CD4-positive, alpha-beta memory T cell (primary cell): ENCODE measurements at regions not wholly inside any gene's neighbourhood (a gene's known extent, or its start where the extent isn't known, plus 50 kb on each side); places are given as distances from the start of the nearest gene placed in this dataset.

Source experiments
- CTCF ChIA-PET: fragments of 350-600 bp; sonication (Branson Sonifier 250); formaldehyde crosslinking; loops from one replicate; lab custom pipeline; 2021; ENCODE audit warnings: inconsistent platforms; ENCODE audit not compliant: partially characterized antibody; lab: Charles Lee
- POLR2A ChIA-PET: fragments of 350-600 bp; sonication (Branson Sonifier 250); formaldehyde crosslinking; loops from one replicate; lab custom pipeline; 2021; ENCODE audit not compliant: partially characterized antibody; lab: Charles Lee
- DNase-seq, 5 donors: peaks; one replicate each; pipeline versions ENCODE4 v3.0.0 to v3.0.0-alpha.2; 2020 to 2022; ENCODE audit warnings: mixed read lengths in 1 of 5
- H3K27ac ChIP-seq: one replicate; pipeline ENCODE4 v1.7.0; 2013; ENCODE audit warnings: low read depth, low read length
- H3K27me3 ChIP-seq: 2 replicates; pipeline ENCODE4 v1.7.0; 2013; ENCODE audit warnings: mild to moderate bottlenecking, low read length, moderate library complexity; ENCODE audit not compliant: insufficient read depth
- H3K36me3 ChIP-seq: 2 replicates; pipeline ENCODE4 v1.7.0; 2013; ENCODE audit warnings: mild to moderate bottlenecking, low read length, moderate library complexity; ENCODE audit not compliant: insufficient read depth
- H3K4me1 ChIP-seq: 2 replicates; pipeline ENCODE4 v1.7.0; 2013; ENCODE audit warnings: mild to moderate bottlenecking, low read length, moderate library complexity; ENCODE audit not compliant: insufficient read depth
- H3K4me3 ChIP-seq, 2 donors: one replicate each; pipeline ENCODE4 v1.7.0; 2013; ENCODE audit warnings: low read length in 2 of 2, mild to moderate bottlenecking in 1 of 2
- H3K9me3 ChIP-seq, 2 donors: one replicate each; pipeline ENCODE4 v1.7.0; 2013; ENCODE audit warnings: low read length in 2 of 2, control low read depth in 1 of 2; ENCODE audit not compliant: control insufficient read depth in 1 of 2
- H3K27ac Mint-ChIP-seq, 7 donors: one replicate each; pipeline ENCODE4 v1.8.0; 2020 to 2021; ENCODE audit warnings: mixed read lengths in 7 of 7, mild to moderate bottlenecking in 6 of 7, inconsistent platforms in 3 of 7, moderate library complexity in 3 of 7
- H3K27me3 Mint-ChIP-seq, 2 donors: one replicate each; pipeline ENCODE4 v1.8.0; 2020 to 2021; ENCODE audit warnings: mixed read lengths in 2 of 2
- H3K36me3 Mint-ChIP-seq, 2 donors: one replicate each; pipeline ENCODE4 v1.8.0; 2020 to 2021; ENCODE audit warnings: mixed read lengths in 2 of 2, inconsistent platforms in 1 of 2, mild to moderate bottlenecking in 1 of 2
- H3K4me1 Mint-ChIP-seq, 4 donors: one replicate each; pipeline ENCODE4 v1.8.0; 2020 to 2021; ENCODE audit warnings: mixed read lengths in 4 of 4, mild to moderate bottlenecking in 1 of 4
- H3K4me3 Mint-ChIP-seq, 8 donors: one replicate each; pipeline ENCODE4 v1.8.0; 2020 to 2021; ENCODE audit warnings: mixed read lengths in 8 of 8, mild to moderate bottlenecking in 7 of 8, moderate library complexity in 6 of 8, inconsistent platforms in 3 of 8
- H3K9me3 Mint-ChIP-seq, 8 donors: one replicate each; pipeline ENCODE4 v1.8.0; 2020 to 2021; ENCODE audit warnings: mixed read lengths in 8 of 8, mild to moderate bottlenecking in 5 of 8, inconsistent platforms in 3 of 8, moderate library complexity in 1 of 8
- intact Hi-C: fragments of 100-400 bp; cut with micrococcal nuclease; formaldehyde crosslinking; loops from one replicate; pipeline ENCODE4 v1.15.1; 2023

DNA sequence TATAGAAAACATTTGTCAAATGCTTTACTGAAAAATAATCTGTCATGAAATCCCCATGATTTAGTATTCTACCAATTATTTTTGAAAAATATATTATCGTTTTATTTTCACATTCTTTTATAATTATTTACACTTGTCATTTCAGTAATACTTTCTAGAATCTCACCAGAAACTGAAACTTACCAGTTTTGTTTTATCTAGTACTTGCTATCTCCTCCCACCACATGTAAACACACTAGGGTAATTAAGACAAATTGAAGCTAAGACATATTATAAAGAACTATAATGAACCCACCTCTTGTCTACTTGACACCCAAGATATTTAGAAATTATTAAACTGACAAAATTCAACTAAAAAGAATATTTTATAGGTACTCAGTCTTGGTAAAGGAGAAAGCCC lies 51.5 kb upstream of the GRM3 start:
- Mint-ChIP-seq H3K36me3 (no peaks in the 10 kb centered on the region), H3K27ac (no peak overlapping the region), H3K9me3 (peaks cover 0 to 5% (median 2%) of the 10 kb centered on the region in 8 donors), H3K4me3 (no peak overlapping the region), H3K27me3 (no peaks in the 10 kb centered on the region), H3K4me1 (no peaks in the 10 kb centered on the region)
- ChIA-PET POLR2A (no interaction called here), CTCF (no interaction called here)
- intact Hi-C loops: no loop called here
- Histone ChIP-seq H3K4me3 (no peak overlapping the region), H3K4me1 (no peaks in the 10 kb centered on the region), H3K27me3 (no peaks in the 10 kb centered on the region), H3K27ac (no peak overlapping the region), H3K36me3 (no peaks in the 10 kb centered on the region), H3K9me3 (no peaks in the 10 kb centered on the region)
- no peak for DNase-seq

DNA sequence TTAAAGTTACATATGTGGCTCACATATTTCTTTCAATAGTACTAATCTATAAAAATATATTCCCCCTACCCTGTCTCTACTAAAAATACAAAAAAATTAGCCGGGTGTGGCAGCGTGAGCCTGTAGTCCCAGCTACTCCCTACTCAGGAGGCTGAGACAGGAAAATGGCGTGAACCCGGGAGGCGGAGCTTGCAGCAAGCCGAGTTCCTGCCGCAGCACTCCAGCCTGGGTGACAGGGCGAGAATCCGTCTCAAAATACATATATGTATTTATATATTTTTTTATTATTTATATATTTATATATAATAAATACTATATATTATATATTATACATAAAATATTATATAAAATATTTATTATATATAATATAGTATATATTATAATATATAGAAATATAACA lies 69.7 kb upstream of the GRM3 start:
- Histone ChIP-seq H3K9me3 (no peaks in the 10 kb centered on the region), H3K4me3 (no peak overlapping the region), H3K4me1 (no peaks in the 10 kb centered on the region), H3K27ac (no peak overlapping the region), H3K27me3 (no peaks in the 10 kb centered on the region), H3K36me3 (no peaks in the 10 kb centered on the region)
- DNase-seq: no peak
- Mint-ChIP-seq H3K27me3 (no peaks in the 10 kb centered on the region), H3K4me3 (no peak overlapping the region), H3K36me3 (no peaks in the 10 kb centered on the region), H3K9me3 (peaks cover 2 to 13% (median 4%) of the 10 kb centered on the region in 8 donors), H3K27ac (no peak overlapping the region), H3K4me1 (no peaks in the 10 kb centered on the region)
- POLR2A ChIA-PET: no interaction called here
- intact Hi-C loops: no loop called here
- CTCF ChIA-PET: no interaction called here

DNA sequence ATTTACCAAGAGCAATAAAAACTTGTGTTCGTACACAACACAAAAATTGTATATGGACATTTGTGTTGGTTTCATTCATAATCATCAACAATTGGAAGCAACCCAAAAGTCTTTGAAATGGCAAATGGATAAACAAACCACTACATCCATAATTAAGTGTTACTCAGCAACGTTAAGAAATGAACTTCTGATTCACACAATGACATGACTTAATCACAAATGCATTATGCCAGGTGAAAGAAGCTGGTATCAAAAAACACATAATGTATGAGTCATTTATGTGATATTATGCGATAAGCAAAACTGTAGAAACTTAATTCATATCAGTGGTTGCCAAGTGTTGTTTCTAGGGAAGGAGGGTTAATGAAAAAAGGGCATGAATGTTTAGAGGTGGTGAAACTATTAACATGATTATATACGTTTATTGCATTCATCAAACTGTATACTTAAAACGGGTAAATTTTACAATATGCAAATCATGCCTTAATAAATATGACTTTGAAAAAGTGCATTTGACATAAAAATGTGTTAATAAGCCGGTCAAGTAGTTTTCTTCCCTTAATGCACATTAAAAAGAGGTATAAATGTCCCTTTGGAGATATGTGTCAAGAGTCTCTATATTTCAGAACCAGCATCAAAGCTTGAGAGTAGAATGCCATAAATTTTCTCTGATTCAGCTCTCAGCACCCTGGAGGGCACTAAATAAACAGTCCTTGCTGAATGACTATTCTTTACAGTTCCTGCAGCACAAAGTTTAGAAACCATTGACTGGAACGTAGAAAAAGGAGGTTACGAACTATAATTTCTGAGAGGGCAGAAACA lies 84.8 kb upstream of the GRM3 start:
- Mint-ChIP-seq H3K4me3 (no peak overlapping the region), H3K9me3 (no peaks in the 10 kb centered on the region), H3K36me3 (no peaks in the 10 kb centered on the region), H3K27me3 (no peaks in the 10 kb centered on the region), H3K27ac (no peak overlapping the region), H3K4me1 (no peaks in the 10 kb centered on the region)
- H3K36me3 ChIP-seq: no peaks in the 10 kb centered on the region
- POLR2A ChIA-PET: no interaction called here
- H3K4me1 ChIP-seq: no peaks in the 10 kb centered on the region
- DNase-seq: no peak
- CTCF ChIA-PET: no interaction called here
- no peaks in the 10 kb centered on the region for H3K9me3 ChIP-seq
- intact Hi-C loops: no loop called here
- no peak overlapping the region for H3K27ac ChIP-seq
- H3K4me3 ChIP-seq: no peak overlapping the region
- no peaks in the 10 kb centered on the region for H3K27me3 ChIP-seq

DNA sequence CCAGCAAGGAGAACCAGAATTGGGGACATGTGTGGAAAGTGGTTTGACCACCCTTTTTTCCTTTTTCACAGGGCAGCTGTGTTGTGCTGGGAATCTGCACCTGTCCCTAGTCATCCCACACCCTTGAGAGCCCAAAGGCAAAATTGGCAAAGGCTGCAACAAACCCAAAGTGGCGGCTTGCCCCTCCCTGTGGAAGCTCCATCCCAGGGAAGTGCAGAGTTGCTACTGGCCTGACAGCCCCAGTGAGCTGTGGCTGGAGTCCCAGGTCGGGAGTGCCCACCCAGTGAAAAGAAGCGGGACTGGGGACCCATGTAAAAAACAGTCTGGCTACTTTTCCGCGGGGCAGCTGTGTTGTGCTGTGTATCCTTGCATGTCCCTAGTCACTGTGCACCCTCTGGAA lies 109.1 kb upstream of the GRM3 start:
- Mint-ChIP-seq H3K9me3 (peaks cover 0 to 9% (median 5%) of the 10 kb centered on the region in 8 donors), H3K4me3 (no peak overlapping the region), H3K36me3 (no peaks in the 10 kb centered on the region), H3K4me1 (no peaks in the 10 kb centered on the region), H3K27ac (no peak overlapping the region), H3K27me3 (no peaks in the 10 kb centered on the region)
- DNase-seq: no peak
- Histone ChIP-seq H3K27me3 (no peaks in the 10 kb centered on the region), H3K27ac (no peak overlapping the region), H3K4me3 (no peak overlapping the region), H3K36me3 (no peaks in the 10 kb centered on the region), H3K9me3 (no peaks in the 10 kb centered on the region), H3K4me1 (no peaks in the 10 kb centered on the region)
- ChIA-PET CTCF (no interaction called here), POLR2A (no interaction called here)
- intact Hi-C loops: no loop called here

DNA sequence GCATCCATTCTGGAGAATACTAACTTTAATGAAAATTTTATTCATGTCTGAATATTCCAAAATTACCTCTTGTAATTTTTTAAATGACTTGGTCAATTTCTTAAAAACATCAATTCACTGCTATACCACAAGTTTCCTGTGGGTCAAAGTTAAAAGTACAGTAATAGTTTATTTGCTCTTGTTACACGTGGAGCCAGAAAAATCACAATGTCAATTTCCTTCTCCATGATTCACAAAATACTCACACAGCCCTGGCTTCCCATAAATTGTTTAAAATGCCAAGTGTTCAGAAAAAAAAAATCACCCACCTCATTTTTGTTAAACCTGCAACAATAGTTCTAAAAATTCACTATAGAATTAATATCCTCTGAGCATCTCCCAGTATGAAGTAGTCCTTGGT lies 139.5 kb upstream of the GRM3 start:
- Mint-ChIP-seq H3K4me3 (no peak overlapping the region), H3K27ac (no peak overlapping the region), H3K4me1 (no peaks in the 10 kb centered on the region), H3K27me3 (no peaks in the 10 kb centered on the region), H3K9me3 (peaks cover 0 to 4% (median 0%) of the 10 kb centered on the region in 8 donors), H3K36me3 (no peaks in the 10 kb centered on the region)
- Histone ChIP-seq H3K36me3 (no peaks in the 10 kb centered on the region), H3K27me3 (no peaks in the 10 kb centered on the region), H3K4me1 (no peaks in the 10 kb centered on the region), H3K9me3 (no peaks in the 10 kb centered on the region), H3K4me3 (no peak overlapping the region), H3K27ac (no peak overlapping the region)
- CTCF ChIA-PET: no interaction called here
- intact Hi-C loops: no loop called here
- no peak for DNase-seq
- POLR2A ChIA-PET: no interaction called here

- H3K27ac ChIP-seq: no peak overlapping the region
- H3K9me3 Mint-ChIP-seq: peaks cover 0 to 8% (median 0%) of the 10 kb centered on the region in 8 donors
- ChIA-PET CTCF (no interaction called here), POLR2A (no interaction called here)
- H3K36me3 ChIP-seq: no peaks in the 10 kb centered on the region
- DNase-seq: no peak
- H3K36me3 Mint-ChIP-seq: no peaks in the 10 kb centered on the region
- H3K4me3 ChIP-seq: no peak overlapping the region
- H3K4me1 Mint-ChIP-seq: no peaks in the 10 kb centered on the region
- H3K27ac Mint-ChIP-seq: no peak overlapping the region
- H3K27me3 ChIP-seq: no peaks in the 10 kb centered on the region
- no peak overlapping the region for H3K4me3 Mint-ChIP-seq
- intact Hi-C loops: no loop called here
- H3K4me1 ChIP-seq: no peaks in the 10 kb centered on the region
- no peaks in the 10 kb centered on the region for H3K27me3 Mint-ChIP-seq
- H3K9me3 ChIP-seq: no peaks in the 10 kb centered on the region
Observed at GRCh38 chr7:86499986-86500385, 143.7 kb upstream of the GRM3 start.

- no peak for DNase-seq
- CTCF ChIA-PET: no interaction called here
- Histone ChIP-seq H3K4me3 (no peak overlapping the region), H3K27me3 (no peaks in the 10 kb centered on the region), H3K36me3 (no peaks in the 10 kb centered on the region), H3K4me1 (no peaks in the 10 kb centered on the region), H3K9me3 (no peaks in the 10 kb centered on the region), H3K27ac (no peak overlapping the region)
- intact Hi-C loops: no loop called here
- H3K27me3 Mint-ChIP-seq: no peaks in the 10 kb centered on the region
- peaks cover 0 to 11% (median 2%) of the 10 kb centered on the region in 8 donors for H3K9me3 Mint-ChIP-seq
- H3K27ac Mint-ChIP-seq: no peak overlapping the region
- H3K36me3 Mint-ChIP-seq: no peaks in the 10 kb centered on the region
- no peaks in the 10 kb centered on the region for H3K4me1 Mint-ChIP-seq
- POLR2A ChIA-PET: no interaction called here
- no peak overlapping the region for H3K4me3 Mint-ChIP-seq
Observed at GRCh38 chr7:86485827-86486226, 157.9 kb upstream of the GRM3 start.
